Jurkat, Clone E6-1 (cell line): ENCODE measurements at regions not wholly inside any gene's neighbourhood (a gene's known extent, or its start where the extent isn't known, plus 50 kb on each side); places are given as distances from the start of the nearest gene placed in this dataset.
"Not testable (repeated sequence)": the region's sequence is repeated elsewhere in the genome, so short reads cannot be mapped to it uniquely, and the experiment has no call there.

Experiments used
- DNase-seq: peaks from one replicate; pipeline ENCODE4 v3.0.0-alpha.2; 2011; ENCODE audit warnings: low read depth, low spot score
- H3K4me3 ChIP-seq: 2 replicates; pipeline ENCODE4 v1.5.1; 2011; ENCODE audit warnings: mild to moderate bottlenecking, low read length, control low read depth, moderate library complexity

- H3K4me3 ChIP-seq = no peak overlapping the region
- DNase-seq = no peak
Observed at GRCh38 chr2:114219456-114219855, 223.0 kb upstream of the DPP10 start.

- H3K4me3 ChIP-seq = no peak overlapping the region
- DNase-seq = no peak
Observed at GRCh38 chr2:114222344-114222743, 220.1 kb upstream of the DPP10 start.

DNA sequence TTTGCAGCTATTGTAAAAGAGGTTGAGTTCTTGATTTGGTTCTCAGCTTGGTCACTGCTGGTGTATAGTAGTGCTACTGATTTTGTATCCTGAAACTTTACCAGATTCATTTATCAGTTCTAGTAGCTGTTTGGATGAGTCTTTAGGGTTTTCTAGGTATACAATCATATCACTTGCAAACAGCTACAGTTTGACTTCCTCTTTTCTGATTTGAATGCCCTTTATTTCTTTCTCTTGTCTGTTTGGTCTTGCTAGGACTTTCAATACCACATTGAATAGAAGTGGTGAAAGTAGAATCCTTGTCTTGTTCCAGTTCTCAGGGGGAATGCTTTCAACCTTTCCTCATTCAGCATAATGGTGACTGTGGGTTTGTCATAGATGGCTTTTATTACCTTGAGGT lies 210.5 kb upstream of the DPP10 start:
- DNase-seq = no peak
- H3K4me3 ChIP-seq = no peak overlapping the region

- DNase-seq = no peak
- H3K4me3 ChIP-seq = no peak overlapping the region
Observed at GRCh38 chr2:114237331-114237730, 205.1 kb upstream of the DPP10 start.

DNA sequence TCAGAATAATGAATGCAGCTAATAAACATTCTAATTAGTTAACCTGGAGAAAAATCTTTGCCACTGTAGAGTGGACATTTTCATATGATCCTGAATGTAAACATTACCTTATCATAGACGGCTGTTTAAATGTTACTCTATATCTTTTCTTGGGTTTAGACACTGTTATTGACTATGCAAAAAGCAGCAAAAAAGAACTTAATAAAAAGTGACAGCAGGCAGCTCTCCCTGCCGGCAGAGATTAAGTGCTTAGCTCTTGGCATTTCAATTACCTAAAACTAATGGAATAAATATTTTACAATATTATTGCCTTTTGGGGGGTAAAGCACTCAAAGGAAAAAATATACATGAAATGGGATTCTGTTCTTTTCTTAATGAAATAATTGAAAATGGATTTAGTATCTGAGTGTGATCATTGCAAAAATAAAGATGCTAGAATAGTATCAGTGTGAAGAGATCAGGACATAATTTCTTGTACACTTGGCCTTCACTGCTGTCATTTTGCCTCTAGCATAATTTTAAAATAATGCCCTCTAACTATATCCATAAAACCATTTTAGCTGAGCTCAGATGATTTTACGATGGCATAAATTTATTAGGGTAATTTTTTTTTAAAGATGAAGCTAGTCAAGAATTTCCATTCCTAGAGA lies 203.4 kb upstream of the DPP10 start:
- no peak for DNase-seq
- H3K4me3 ChIP-seq = no peak overlapping the region

GRCh38 chr2:114248648-114249047 lies 193.8 kb upstream of the DPP10 start:
- DNase-seq = no peak
- H3K4me3 ChIP-seq = no peak overlapping the region

GRCh38 chr2:114252713-114253112 lies 189.7 kb upstream of the DPP10 start:
- no peak overlapping the region for H3K4me3 ChIP-seq
- DNase-seq = no peak

DNA sequence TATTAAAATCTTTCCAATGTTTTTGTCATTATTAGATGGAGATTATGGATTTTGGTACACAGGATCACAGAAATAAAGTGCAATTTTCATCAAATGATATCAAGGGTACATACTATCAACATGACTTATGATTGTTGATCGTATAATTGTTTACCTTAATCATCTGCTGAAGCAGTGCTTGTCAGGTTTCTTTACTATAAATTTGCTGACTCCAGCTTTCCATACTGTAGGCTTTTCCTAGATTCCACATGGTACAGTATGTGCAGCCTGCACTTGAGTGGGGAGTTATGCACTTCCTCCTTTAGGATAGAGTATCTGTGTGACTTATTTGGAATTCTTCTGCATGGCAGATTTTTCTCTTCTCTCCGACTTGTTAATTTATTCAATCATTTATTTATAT lies 187.6 kb upstream of the DPP10 start:
- no peak overlapping the region for H3K4me3 ChIP-seq
- DNase-seq = no peak

- no peak for DNase-seq
- H3K4me3 ChIP-seq = no peak overlapping the region
Observed at GRCh38 chr2:114259389-114259788, 183.1 kb upstream of the DPP10 start.

- DNase-seq = no peak
- no peak overlapping the region for H3K4me3 ChIP-seq
Observed at GRCh38 chr2:114261366-114261765, 181.1 kb upstream of the DPP10 start.

- no peak overlapping the region for H3K4me3 ChIP-seq
- DNase-seq = no peak
Observed at GRCh38 chr2:114265261-114265660, 177.2 kb upstream of the DPP10 start.

GRCh38 chr2:114274957-114275356 lies 167.5 kb upstream of the DPP10 start:
- no peak for DNase-seq

DNA sequence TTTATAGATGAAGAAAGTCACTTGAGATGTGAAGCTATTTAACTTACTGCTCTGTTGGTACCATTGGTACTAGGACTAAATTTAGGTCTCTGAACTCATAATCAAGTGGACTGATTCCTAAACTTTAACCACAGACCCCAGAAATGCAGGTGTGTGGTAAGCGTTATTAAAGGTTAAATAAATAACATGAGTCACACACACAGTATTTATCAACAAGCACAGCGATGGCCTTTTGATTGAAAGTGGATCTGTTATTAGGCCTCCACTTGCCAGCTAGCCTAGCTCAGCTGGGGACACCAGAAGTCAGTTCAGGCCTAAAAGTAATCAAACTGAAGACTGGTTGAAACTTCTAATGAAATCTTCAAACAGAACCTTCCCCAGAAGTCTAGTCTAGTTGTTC lies 161.3 kb upstream of the DPP10 start:
- no peak overlapping the region for H3K4me3 ChIP-seq
- no peak for DNase-seq

More at GRCh38 chr2:114274957-114275356, 167.5 kb upstream of the DPP10 start:
- no peak overlapping the region for H3K4me3 ChIP-seq

DNA sequence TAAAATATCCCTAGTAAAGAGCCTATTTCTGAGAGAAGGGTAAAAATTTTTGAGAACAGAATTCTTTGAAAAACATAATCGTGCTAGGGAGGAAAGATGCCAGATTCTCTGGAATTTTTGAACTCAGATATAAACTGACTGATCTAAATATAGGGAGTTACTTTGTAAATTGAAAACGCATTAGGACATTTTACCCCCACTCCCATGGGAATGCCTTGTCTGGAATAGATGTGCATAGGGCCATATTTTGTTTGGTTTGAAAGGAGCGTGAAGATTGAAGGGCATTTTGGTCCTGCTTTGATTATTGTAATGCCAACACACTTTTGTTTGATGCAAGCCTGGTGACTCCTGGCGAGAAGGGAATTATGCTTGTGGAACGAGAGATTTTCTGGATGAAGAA lies 158.7 kb upstream of the DPP10 start:
- H3K4me3 ChIP-seq = no peak overlapping the region
- no peak for DNase-seq

GRCh38 chr2:114286438-114286837 lies 156.0 kb upstream of the DPP10 start:
- DNase-seq = no peak
- H3K4me3 ChIP-seq = no peak overlapping the region

DNA sequence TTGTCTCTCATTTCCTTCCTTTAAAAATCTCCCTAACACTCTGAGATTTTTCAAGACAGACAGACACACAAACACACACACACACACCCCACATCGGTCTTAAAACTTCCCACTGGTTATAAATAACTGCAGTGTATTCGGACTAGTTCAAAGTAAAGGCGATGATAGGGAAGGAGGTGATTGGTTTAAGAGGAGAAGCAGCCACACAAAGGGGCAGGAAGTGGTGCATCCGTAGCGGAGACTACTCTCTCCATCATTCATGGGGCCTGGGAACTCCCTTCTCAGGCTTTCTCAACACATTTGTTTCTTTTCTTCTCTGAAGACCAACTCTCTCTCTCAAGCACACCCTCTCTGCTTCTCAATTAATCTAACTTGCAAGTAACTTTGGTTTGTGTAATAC lies 149.1 kb upstream of the DPP10 start:
- DNase-seq = peak; percentile 63
- no peak overlapping the region for H3K4me3 ChIP-seq

DNA sequence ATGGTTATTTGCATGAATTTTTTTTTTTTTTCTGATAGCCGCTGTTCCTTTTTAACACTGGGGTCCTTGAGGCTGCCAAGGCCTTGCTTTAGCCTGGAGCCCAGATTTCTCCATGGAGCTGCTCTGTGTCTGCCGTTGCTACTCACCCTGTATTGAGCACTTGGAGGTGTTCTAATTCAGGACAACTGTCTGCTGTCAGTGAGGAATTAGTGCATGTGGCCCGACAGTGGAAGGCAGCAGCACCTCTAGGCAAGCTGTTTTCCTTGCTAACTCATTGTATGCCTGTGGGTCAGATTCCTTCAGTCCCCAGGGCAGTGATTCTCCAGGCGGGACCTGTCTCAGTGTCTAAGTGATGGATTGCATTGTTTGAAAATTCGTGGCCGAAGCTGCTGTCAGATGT lies 147.7 kb upstream of the DPP10 start:
- no peak for DNase-seq
- no peak overlapping the region for H3K4me3 ChIP-seq

GRCh38 chr2:114300351-114300750 lies 142.1 kb upstream of the DPP10 start:
- not testable (repeated sequence) for H3K4me3 ChIP-seq, DNase-seq

DNA sequence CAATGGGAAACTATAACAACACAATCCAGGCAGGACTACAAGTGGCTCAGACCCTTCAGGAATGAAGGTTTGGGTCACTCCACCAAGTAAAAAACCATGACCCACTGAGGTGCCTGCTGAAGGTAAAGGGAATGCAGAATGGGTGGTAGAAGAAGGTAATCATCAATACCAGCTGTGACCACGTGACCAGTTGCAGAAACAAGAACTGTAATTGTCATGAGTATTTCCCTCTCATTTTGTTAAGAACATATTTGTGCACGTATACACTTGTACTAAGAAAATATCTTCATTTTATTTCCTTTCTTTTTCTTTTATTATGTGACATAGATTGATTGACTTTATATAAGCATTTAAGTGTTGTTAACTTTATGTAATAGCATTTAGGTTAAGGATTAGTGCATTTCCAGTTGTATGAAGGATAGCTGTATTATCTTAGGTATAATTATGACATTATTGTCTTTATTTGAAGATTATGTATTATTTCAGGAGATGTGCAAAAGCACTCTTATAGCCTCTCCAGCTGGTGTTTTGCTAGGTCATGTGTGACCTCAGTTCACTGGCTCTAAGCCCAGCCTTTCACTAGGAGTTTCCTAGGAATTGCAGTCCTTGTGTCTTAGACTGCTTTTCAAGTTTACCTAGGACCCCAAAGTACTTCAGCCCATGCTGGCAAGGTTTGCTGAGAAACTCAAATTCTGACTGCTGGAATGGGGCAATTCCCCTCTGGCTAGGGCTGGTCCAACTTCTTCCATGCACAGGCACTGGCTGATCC lies 125.7 kb upstream of the DPP10 start:
- no peak overlapping the region for H3K4me3 ChIP-seq
- DNase-seq = no peak

GRCh38 chr2:114330594-114330993 lies 111.8 kb upstream of the DPP10 start:
- DNase-seq = no peak
- no peak overlapping the region for H3K4me3 ChIP-seq

DNA sequence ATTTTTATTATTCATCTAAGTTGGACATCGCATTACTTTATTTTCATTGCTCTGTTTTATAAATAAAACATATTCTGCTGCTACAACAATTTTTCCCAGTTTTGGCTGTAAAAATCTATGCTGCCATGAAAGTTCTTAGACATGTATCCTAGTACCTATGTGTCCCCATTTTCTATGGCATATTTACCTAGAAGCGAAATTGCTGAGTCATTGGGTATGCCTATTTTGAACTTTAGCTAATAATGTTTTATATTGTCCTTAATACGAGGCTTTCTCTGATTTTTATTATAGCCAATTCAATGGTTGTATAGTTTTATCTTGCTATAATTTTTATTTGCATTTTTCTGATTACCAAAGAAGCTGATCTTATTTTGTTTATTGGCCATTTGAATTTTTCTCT lies 110.5 kb upstream of the DPP10 start:
- H3K4me3 ChIP-seq = no peak overlapping the region
- DNase-seq = no peak
